ENCODE measurements at regions not wholly inside any gene's neighbourhood (a gene's known extent, or its start where the extent isn't known, plus 50 kb on each side); places are given as distances from the start of the nearest gene placed in this dataset.
"Not testable (repeated sequence)": the region's sequence is repeated elsewhere in the genome, so short reads cannot be mapped to it uniquely, and the experiment has no call there.

- no peak for DNase-seq (ENCODE audit: low read depth in 1 of 2, low spot score in 1 of 2)
Observed at GRCh38 chr3:102034639-102035451, 185.5 kb downstream of the NFKBIZ start.

- DNase-seq (ENCODE audit: low read depth in 1 of 2, low spot score in 1 of 2), result no peak
Observed at GRCh38 chr3:102036017-102036416, 186.7 kb downstream of the NFKBIZ start.

- no peak for DNase-seq (ENCODE audit: low read depth in 1 of 2, low spot score in 1 of 2)
Observed at GRCh38 chr3:102036472-102036871, 187.2 kb downstream of the NFKBIZ start.

DNA sequence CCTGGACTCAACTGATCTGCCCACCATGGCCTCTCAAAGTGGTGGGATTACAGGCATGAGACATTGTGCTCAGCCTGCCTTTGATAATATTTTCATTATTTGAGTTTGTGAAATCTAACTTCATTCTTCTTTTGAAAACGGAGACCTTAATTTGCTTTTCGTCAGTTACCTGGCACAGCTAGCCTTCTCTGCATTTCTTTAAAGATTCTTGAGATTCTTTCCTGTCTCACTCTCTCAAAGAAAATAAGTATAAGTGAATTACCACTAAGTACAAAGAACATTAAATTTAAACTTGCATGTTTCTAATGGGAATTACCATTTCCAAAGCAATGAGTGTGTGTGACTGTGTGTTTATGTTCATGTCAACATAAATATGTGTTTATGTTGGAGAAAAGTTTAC lies 187.9 kb downstream of the NFKBIZ start:
- DNase-seq (ENCODE audit: low read depth in 1 of 2, low spot score in 1 of 2), result no peak

- DNase-seq (ENCODE audit: low read depth in 1 of 2, low spot score in 1 of 2), result no peak
Observed at GRCh38 chr3:102037791-102038190, 188.5 kb downstream of the NFKBIZ start.

- DNase-seq (ENCODE audit: low read depth in 1 of 2, low spot score in 1 of 2), result no peak
Observed at GRCh38 chr3:102038477-102039142, 189.3 kb downstream of the NFKBIZ start.

- not testable (repeated sequence) for DNase-seq (ENCODE audit: low read depth in 1 of 2, low spot score in 1 of 2)
Observed at GRCh38 chr3:102040144-102040543, 190.8 kb downstream of the NFKBIZ start.

DNA sequence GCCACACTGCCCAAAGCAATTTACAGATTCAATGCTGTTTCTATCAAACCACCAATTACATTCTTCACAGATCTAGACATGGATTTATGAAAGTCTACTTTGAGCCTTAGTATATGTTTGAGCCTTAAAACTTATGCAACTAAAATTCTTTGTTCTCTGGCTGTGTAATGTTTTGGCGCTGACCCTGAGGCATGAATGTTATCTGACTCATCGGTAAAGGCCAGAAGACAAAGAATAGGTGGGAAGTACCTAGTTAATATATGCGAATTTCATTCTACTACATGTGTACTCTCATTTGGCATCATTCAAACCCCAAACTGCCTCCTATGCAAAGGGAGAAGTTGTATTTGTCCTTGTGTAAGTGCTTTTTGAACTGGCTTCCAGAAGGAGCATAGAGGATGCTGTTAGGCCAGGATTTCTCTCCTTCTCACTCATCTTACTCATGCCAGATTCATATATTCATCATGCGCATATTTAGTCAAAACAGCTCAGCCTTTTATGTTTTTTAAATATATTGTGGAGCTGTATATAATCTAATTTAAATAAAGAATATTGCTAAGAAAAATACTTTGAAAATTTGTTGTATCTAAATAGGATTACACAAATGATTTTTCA lies 204.2 kb downstream of the NFKBIZ start:
- no peak for DNase-seq (ENCODE audit: low read depth in 1 of 2, low spot score in 1 of 2)

- DNase-seq (ENCODE audit: low read depth in 1 of 2, low spot score in 1 of 2), result no peak
Observed at GRCh38 chr3:102054543-102055080, 205.3 kb downstream of the NFKBIZ start.

- no peak for DNase-seq (ENCODE audit: low read depth in 1 of 2, low spot score in 1 of 2)
Observed at GRCh38 chr3:102057781-102058421, 208.6 kb downstream of the NFKBIZ start.

DNA sequence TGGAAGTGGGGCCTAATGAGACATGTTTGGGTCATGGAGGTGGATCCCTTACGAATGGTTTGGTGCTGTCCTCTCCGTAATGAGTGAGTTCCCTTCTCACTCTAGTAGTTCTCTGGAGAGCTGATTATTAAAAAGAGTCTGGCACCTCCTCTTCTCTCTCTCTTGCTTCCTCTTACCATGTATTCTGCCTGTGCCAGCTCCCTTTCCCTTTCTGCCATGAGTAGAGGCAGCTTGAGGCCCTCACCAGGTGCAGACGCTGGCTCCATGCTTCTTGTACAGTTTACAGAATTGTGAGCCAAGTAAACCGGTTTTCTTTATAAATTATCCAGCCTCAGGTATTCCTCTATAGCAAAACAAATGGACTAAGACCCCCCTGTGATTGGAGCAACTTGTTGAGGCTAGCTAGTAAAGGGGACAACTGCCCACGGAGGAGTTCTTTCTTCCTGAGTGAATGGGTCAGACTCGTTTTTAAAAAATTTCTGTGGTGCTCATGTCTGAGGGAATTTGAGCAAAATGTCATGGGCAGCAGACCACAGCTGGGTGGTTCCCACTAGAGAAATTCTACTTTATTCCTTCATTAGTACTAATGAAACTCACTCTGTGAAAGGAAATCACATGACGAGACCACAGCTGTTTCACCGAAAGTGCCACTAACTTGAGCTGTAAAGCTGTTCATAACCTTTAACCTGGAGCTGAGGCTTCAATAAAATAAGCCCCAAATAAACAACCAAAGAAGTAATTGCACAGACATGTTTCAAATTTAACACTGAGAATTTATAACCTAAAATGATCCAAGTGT lies 210.0 kb downstream of the NFKBIZ start:
- DNase-seq (ENCODE audit: low read depth in 1 of 2, low spot score in 1 of 2), result no peak

- DNase-seq (ENCODE audit: low read depth in 1 of 2, low spot score in 1 of 2), result no peak
Observed at GRCh38 chr3:102060814-102061213, 211.5 kb downstream of the NFKBIZ start.

GRCh38 chr3:102063572-102063971 lies 214.3 kb downstream of the NFKBIZ start:
- DNase-seq (ENCODE audit: low read depth in 1 of 2, low spot score in 1 of 2), result no peak

- no peak for DNase-seq (ENCODE audit: low read depth in 1 of 2, low spot score in 1 of 2)
Observed at GRCh38 chr3:102066470-102066869, 217.2 kb downstream of the NFKBIZ start.

DNA sequence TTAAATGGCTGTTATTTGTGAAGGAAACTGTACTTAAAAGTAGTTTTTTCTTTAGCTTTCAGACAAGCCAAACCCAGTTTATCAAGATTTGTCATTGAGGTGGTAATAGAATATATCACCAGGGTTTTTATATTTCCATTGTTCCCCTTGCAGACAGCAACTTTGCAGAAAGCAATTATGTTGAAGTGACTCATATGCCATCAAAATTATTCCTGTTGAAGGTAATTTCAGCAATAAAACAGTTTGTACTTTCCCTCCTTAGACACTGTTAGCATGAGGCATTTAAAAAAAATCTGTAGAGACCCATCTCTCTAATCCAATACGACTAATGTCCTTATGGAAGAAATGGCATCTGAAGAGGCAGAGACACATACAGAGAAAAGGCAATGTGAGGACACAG lies 219.0 kb downstream of the NFKBIZ start:
- DNase-seq (ENCODE audit: low read depth in 1 of 2, low spot score in 1 of 2), result no peak

- DNase-seq (ENCODE audit: low read depth in 1 of 2, low spot score in 1 of 2), result no peak
Observed at GRCh38 chr3:102068736-102069135, 219.4 kb downstream of the NFKBIZ start.

- DNase-seq (ENCODE audit: low read depth in 1 of 2, low spot score in 1 of 2), result no peak
Observed at GRCh38 chr3:102069211-102069662, 219.9 kb downstream of the NFKBIZ start.

- DNase-seq (ENCODE audit: low read depth in 1 of 2, low spot score in 1 of 2), result no peak
Observed at GRCh38 chr3:102074946-102075345, 225.6 kb downstream of the NFKBIZ start.

GRCh38 chr3:102078401-102078800 lies 229.1 kb downstream of the NFKBIZ start:
- no peak for DNase-seq (ENCODE audit: low read depth in 1 of 2, low spot score in 1 of 2)

All from activated T-helper 1 cell treated with anti-CD3 and anti-CD28 coated beads, Interleukin-2, amount 50 U/mL, for 16 hours (primary cell).